HCT116 (cell line): ENCODE measurements at regions not wholly inside any gene's neighbourhood (a gene's known extent, or its start where the extent isn't known, plus 50 kb on each side); places are given as distances from the start of the nearest gene placed in this dataset.
"Not testable (repeated sequence)": the region's sequence is repeated elsewhere in the genome, so short reads cannot be mapped to it uniquely, and the experiment has no call there.

Source experiments
- ATAC-seq: fragments of 200-7000 bp; cut with Tn5 transposase; 2 replicates; pipeline ENCODE4 v1.9.1; 2020; ENCODE audit warnings: mild to moderate bottlenecking, moderate library complexity
- BruUV-seq: library from RNA; stranded (reverse); fragments of 400-500 nt; replicated peaks from 2 replicates; lab custom pipeline; 2021; lab: Mats Ljungman, UMichigan
- CTCF ChIA-PET: fragments of 300-600 bp; sonication (Branson Sonifier 250); formaldehyde crosslinking; loops from one replicate; lab custom pipeline; 2021; ENCODE audit warnings: antibody characterized with exemption; lab: Charles Lee
- POLR2A ChIA-PET: fragments of 300-600, 350-600 bp; sonication (Branson Sonifier 250); formaldehyde crosslinking; loops from one replicate; lab custom pipeline; 2021; ENCODE audit warnings: antibody characterized with exemption; lab: Charles Lee
- RAD21 ChIA-PET, 2 experiments: fragments of 300-600 bp; sonication (Branson Sonifier 250); formaldehyde crosslinking; loops; one replicate each; lab custom pipeline; 2023; ENCODE audit warnings: low total read pairs in 2 of 2; ENCODE audit not compliant: uncharacterized antibody in 2 of 2, unreplicated experiment in 2 of 2, low non-redundant PET in 1 of 2; lab: Charles Lee
- DNase-seq: peaks from one replicate; pipeline ENCODE4 v3.0.0-alpha.2; 2010; ENCODE audit warnings: low read depth, low spot score
- H2AFZ ChIP-seq: fragments of 200-600 bp; shearing (Covaris generic), sonication (generic); 2 replicates; pipeline ENCODE4 v1.6.1; 2017; ENCODE audit warnings: low read depth, mixed run types, mixed read lengths, antibody characterized with exemption, low read length; ENCODE audit not compliant: poor library complexity, severe bottlenecking
- H3K27ac ChIP-seq: 2 replicates; pipeline ENCODE4 v1.5.1; 2012; ENCODE audit warnings: low read depth, low read length
- H3K27me3 ChIP-seq: fragments of 200-600 bp; sonication (generic); 2 replicates; pipeline ENCODE4 v1.6.1; 2016; ENCODE audit warnings: mixed run types, low read length, mixed read lengths; ENCODE audit not compliant: insufficient read depth
- H3K36me3 ChIP-seq, 2 experiments: fragments of 200-500 bp in 1 of 2; fragments of 200-600 bp in 1 of 2; sonication (Bioruptor generic) in 1 of 2; sonication (generic) in 1 of 2; 2 replicates each; pipeline versions ENCODE4 v1.5.1 to v1.6.1; 2014 to 2016; ENCODE audit warnings: low read length in 2 of 2, inconsistent platforms in 1 of 2, mixed read lengths in 1 of 2, mixed run types in 1 of 2; ENCODE audit not compliant: insufficient read depth in 2 of 2, control insufficient read depth in 1 of 2
- H3K4me1 ChIP-seq, 2 experiments: fragments of 200-600 bp in 1 of 2; sonication (generic) in 1 of 2; 2 replicates each; pipeline versions ENCODE4 v1.5.1 to v1.6.1; 2012 to 2017; ENCODE audit warnings: low read length in 2 of 2, inconsistent platforms in 1 of 2, mild to moderate bottlenecking in 1 of 2, mixed read lengths in 1 of 2, mixed run types in 1 of 2, moderate library complexity in 1 of 2; ENCODE audit not compliant: insufficient read depth in 2 of 2, control insufficient read depth in 1 of 2
- H3K4me2 ChIP-seq: fragments of 200-600 bp; sonication (generic); 2 replicates; pipeline ENCODE4 v1.6.1; 2017; ENCODE audit warnings: mixed run types, low read length, mixed read lengths
- H3K4me3 ChIP-seq, 2 experiments: fragments of 200-600 bp in 1 of 2; sonication (generic) in 1 of 2; replicated peaks in 1 of 2; 2 replicates each; pipeline ENCODE4 v1.5.1; 2011 to 2016; ENCODE audit warnings: low read length in 2 of 2, control low read depth in 1 of 2, low read depth in 1 of 2, mild to moderate bottlenecking in 1 of 2, mixed read lengths in 1 of 2, mixed run types in 1 of 2
- H3K79me2 ChIP-seq: fragments of 200-600 bp; sonication (generic); 2 replicates; pipeline ENCODE4 v1.6.1; 2017; ENCODE audit warnings: mild to moderate bottlenecking, mixed run types, low read length, moderate library complexity, mixed read lengths; ENCODE audit not compliant: insufficient read depth
- H3K9ac ChIP-seq: fragments of 200-600 bp; sonication (generic); 2 replicates; pipeline ENCODE4 v1.6.1; 2016; ENCODE audit warnings: low read length, mixed read lengths
- H3K9me2 ChIP-seq: fragments of 200-600 bp; sonication (generic), shearing (Covaris generic); 2 replicates; pipeline ENCODE4 v1.6.1; 2017; ENCODE audit warnings: mixed run types, mild to moderate bottlenecking, moderate library complexity; ENCODE audit not compliant: insufficient read depth
- H3K9me3 ChIP-seq, 2 experiments: fragments of 200-500 bp in 1 of 2; fragments of 200-600 bp in 1 of 2; sonication (Bioruptor generic) in 1 of 2; sonication (generic) in 1 of 2; 2 replicates each; pipeline ENCODE4 v1.6.1; 2014 to 2017; ENCODE audit warnings: low read length in 2 of 2, mixed read lengths in 2 of 2, inconsistent platforms in 1 of 2, low read depth in 1 of 2, mild to moderate bottlenecking in 1 of 2, mixed run types in 1 of 2, moderate library complexity in 1 of 2; ENCODE audit not compliant: control insufficient read depth in 1 of 2, insufficient read depth in 1 of 2
- H4K20me1 ChIP-seq: fragments of 200-600 bp; sonication (generic), shearing (Covaris generic); 2 replicates; pipeline ENCODE4 v1.6.1; 2017; ENCODE audit warnings: mixed run types, mild to moderate bottlenecking, moderate library complexity; ENCODE audit not compliant: insufficient read depth
- ZBTB33 ChIP-seq: IDR thresholded peaks from 2 replicates; pipeline ENCODE4 v1.6.1; 2011; ENCODE audit warnings: mild to moderate bottlenecking, low read length, moderate library complexity; ENCODE audit not compliant: insufficient replicate concordance; ENCODE audit errors: extremely low read depth
- intact Hi-C: fragments of 100-400 bp; cut with micrococcal nuclease; formaldehyde crosslinking; loops from 2 replicates; pipeline ENCODE4 v1.10.0; 2022

- intact Hi-C loops: no loop called here
- no peaks in the 10 kb centered on the region for H3K36me3 ChIP-seq
- no peak overlapping the region for H3K4me3 ChIP-seq
- H3K9me2 ChIP-seq: no peaks in the 10 kb centered on the region
- no peaks in the 10 kb centered on the region for H3K4me1 ChIP-seq
- no peak for TF ChIP-seq ZBTB33
- H3K27me3 ChIP-seq: no peaks in the 10 kb centered on the region
- POLR2A ChIA-PET: no interaction called here
- H3K9me3 ChIP-seq: no peaks in the 10 kb centered on the region
- no TSS peak for BruUV-seq
- no peaks in the 10 kb centered on the region for H3K79me2 ChIP-seq
- H3K9ac ChIP-seq: no peak overlapping the region
- DNase-seq (no peak), ATAC-seq (no peak)
- H4K20me1 ChIP-seq: no peaks in the 10 kb centered on the region
- H3K27ac ChIP-seq: no peak overlapping the region
- CTCF ChIA-PET: no interaction called here
- no peak overlapping the region for H3K4me2 ChIP-seq
- RAD21 ChIA-PET: no interaction called here
- H2AFZ ChIP-seq: no peak overlapping the region
Observed at GRCh38 chr6:146938266-146938665, 266.0 kb upstream of the STXBP5 start.

- RAD21 ChIA-PET, H3K79me2 ChIP-seq, H3K4me2 ChIP-seq, POLR2A ChIA-PET, ATAC-seq, H2AFZ ChIP-seq, CTCF ChIA-PET, H3K27ac ChIP-seq, H3K27me3 ChIP-seq, DNase-seq, BruUV-seq, H3K4me1 ChIP-seq, H4K20me1 ChIP-seq, H3K9me2 ChIP-seq, H3K4me3 ChIP-seq, H3K9ac ChIP-seq, H3K9me3 ChIP-seq, intact Hi-C loops, H3K36me3 ChIP-seq: not testable (repeated sequence)
Observed at GRCh38 chr6:146939456-146939855, 264.8 kb upstream of the STXBP5 start.
